AG04449 (cell line): ENCODE measurements at regions not wholly inside any gene's neighbourhood (a gene's known extent, or its start where the extent isn't known, plus 50 kb on each side); places are given as distances from the start of the nearest gene placed in this dataset.

Experiments used
- CTCF ChIA-PET: fragments of 350-600 bp; formaldehyde crosslinking; extraction: SDS; loops from one replicate; lab custom pipeline; 2021; ENCODE audit warnings: antibody characterized with exemption; lab: Yijun Ruan, JAX
- POLR2A ChIA-PET: fragments of 400-600, 350-600 bp; formaldehyde crosslinking; extraction: SDS; loops from one replicate; lab custom pipeline; 2020; ENCODE audit warnings: antibody characterized with exemption, inconsistent platforms; lab: Yijun Ruan, JAX
- DNase-seq: peaks from one replicate; pipeline ENCODE4 v3.0.0-alpha.2; 2010; ENCODE audit warnings: low read depth, low spot score
- H3K4me3 ChIP-seq: 2 replicates; pipeline ENCODE4 v1.5.1; 2011; ENCODE audit warnings: low read depth, mild to moderate bottlenecking, control low read depth, low read length
- CTCF ChIP-seq: IDR thresholded peaks from one replicate; pipeline ENCODE4 v1.5.1; 2011; ENCODE audit warnings: mild to moderate bottlenecking, moderate library complexity, low read length, control low read depth, inconsistent platforms; ENCODE audit not compliant: insufficient read depth; ENCODE audit errors: missing control alignments

DNA sequence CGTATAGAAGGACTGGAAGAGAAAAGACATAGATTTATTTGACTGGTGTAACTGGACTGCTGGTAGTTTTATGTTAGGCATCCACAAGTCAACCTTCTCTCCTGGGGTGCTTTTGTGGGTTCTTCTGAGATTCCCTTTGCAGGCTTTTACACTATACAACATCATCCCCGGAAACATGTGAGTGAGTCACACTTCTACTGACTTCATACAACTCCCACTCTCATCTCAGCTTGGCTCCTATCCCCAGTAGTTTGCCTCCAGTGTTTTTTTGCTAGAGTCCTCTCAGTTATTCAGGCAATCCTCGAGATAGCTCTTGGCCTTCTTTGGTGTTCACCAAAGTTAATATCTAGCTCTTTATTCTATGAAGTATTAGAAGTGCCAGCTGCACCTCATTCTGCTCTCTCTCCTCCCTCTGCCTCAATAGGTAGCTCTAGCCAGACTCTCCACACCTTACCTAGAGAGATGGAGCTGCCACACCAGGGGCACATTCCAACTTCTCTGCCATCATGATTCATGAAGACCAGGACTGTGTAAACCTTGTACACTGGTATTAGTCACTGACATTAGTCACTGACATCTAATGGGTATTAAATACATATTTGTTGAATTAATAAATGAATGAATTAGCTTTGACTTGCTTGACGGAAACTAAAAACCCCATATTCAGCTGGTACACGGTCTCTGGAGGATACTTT, 281.9 kb downstream of the PPP1R3A start:
- no peak for DNase-seq
- ChIA-PET POLR2A (no interaction called here), CTCF (no interaction called here)
- no peak for TF ChIP-seq CTCF
- H3K4me3 ChIP-seq: no peak overlapping the region

DNA sequence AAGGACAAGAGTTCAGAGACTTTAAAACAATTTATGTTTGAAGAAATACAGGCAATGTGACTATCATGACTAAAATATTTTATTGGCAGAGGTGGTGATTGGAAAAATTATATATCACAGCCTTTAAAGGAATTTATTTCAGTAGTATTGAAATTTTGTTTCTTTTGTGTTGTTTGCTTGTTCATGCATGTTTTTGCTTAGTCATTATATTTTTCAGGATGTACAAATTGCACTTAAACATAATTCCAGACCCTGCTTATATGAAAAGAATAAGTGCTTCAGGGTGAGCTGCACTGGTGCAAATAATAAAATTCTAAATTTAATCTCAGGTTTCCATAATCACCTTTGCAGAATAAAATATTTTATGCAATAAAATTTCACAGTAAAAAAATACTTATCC, 283.3 kb downstream of the PPP1R3A start:
- no peak overlapping the region for H3K4me3 ChIP-seq
- no peak for DNase-seq
- no peak for TF ChIP-seq CTCF
- CTCF ChIA-PET: no interaction called here
- POLR2A ChIA-PET: no interaction called here

- CTCF ChIA-PET: no interaction called here
These were observed 285.7 kb downstream of the PPP1R3A start for GRCh38 chr7:113633073-113633472.

DNA sequence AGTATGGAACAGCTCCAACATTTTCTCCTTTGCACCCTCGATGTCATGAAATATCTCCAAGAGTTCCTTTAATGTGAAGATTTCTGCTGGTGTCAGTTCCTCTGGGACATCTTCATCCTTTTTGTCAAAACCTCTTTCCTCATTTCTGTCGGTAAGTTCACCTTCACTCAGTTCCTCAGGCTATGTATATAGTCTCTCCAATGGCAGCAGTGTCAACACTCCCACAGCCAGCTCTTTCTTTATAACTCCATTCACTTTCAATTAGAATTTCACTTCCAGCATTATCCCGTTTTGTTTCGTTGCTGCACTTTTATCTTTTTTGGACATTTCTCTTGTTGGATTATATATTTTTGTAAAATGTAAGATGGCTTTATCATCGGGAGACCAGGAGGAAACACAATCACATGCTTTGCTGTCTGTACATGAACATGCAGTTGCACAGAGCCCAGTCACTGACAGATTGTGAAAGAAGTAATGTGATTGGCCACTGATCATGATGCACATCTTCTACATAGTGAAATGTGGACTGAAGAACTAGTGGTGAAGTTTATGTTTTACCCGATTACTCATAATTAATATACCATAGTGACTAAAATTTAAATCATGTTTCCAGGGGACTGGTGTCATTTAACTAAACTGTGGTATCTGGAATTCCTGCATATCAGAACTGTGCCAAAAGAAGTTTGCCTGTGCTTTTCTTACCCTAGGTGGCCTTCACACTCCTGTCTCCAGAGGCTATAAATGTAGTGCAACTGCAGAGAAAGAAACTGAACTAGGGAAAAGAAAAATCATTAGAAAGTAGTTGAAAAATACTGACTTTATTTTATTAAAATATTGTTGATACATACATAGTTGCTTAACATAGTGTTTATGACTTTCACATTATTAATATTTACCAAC, 289.6 kb downstream of the PPP1R3A start:
- POLR2A ChIA-PET: no interaction called here
- no peak for TF ChIP-seq CTCF
- no peak overlapping the region for H3K4me3 ChIP-seq
- no peak for DNase-seq
- CTCF ChIA-PET: no interaction called here

More at GRCh38 chr7:113633073-113633472, 285.7 kb downstream of the PPP1R3A start:
- H3K4me3 ChIP-seq: no peak overlapping the region
- POLR2A ChIA-PET: no interaction called here
- DNase-seq: no peak
- TF ChIP-seq CTCF: no peak

GRCh38 chr7:113625494-113626102, 293.2 kb downstream of the PPP1R3A start:
- DNase-seq: no peak
- CTCF ChIA-PET: no interaction called here
- no peak overlapping the region for H3K4me3 ChIP-seq
- TF ChIP-seq CTCF: no peak
- POLR2A ChIA-PET: no interaction called here

DNA sequence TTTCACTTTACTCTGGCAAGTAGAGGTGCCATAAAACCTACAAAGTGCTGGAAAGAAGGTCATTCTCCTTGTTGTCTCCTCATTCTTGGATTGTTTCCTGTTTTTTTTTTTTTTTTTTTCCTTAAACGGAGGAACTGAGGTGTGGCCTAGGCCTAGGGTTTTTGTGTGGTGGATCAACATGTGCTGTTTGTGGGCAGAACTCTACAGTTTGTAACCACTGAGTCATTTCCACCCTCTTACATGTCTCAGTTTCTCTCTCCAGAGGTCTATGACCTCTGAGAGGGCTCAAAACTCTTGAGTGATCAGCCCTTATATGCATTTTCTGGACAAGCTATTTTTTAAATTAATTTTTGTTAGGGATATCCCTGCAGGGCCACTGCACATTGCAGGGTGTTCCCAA, 296.0 kb downstream of the PPP1R3A start:
- TF ChIP-seq CTCF: no peak
- POLR2A ChIA-PET: no interaction called here
- H3K4me3 ChIP-seq: no peak overlapping the region
- DNase-seq: no peak
- CTCF ChIA-PET: no interaction called here
